ENCODE measurements at regions not wholly inside any gene's neighbourhood (a gene's known extent, or its start where the extent isn't known, plus 50 kb on each side); places are given as distances from the start of the nearest gene placed in this dataset.

GRCh38 chrX:134732152-134732551, 64.9 kb downstream of the PABIR2 start:
- Mint-ChIP-seq H3K36me3 (no peaks in the 10 kb centered on the region), H3K27ac (no peak overlapping the region), H3K4me1 (no peaks in the 10 kb centered on the region), H3K27me3 (no peaks in the 10 kb centered on the region), H3K4me3 (no peak overlapping the region), H3K9me3 (no peaks in the 10 kb centered on the region)
- DNase-seq: no peak

DNA sequence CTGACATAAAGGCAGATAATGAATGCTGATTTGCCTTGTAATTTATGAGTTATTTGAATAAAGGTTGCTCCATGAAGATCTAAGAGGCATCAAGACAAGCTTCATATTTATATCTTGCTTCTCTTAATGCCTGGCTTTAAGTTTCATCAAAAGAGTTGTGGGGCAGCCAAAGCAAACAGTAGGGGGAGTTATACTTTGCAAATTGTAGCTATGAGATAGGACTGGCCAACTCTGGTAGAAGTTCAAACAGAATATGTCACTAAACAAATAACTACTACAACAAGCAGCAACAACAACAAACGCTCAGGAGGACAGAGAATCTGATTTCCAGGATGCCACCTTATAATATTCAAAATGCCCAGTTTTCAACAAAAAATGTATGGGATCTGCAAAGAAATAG, 69.1 kb upstream of the PLAC1 start:
- Mint-ChIP-seq H3K27ac (no peak overlapping the region), H3K27me3 (no peaks in the 10 kb centered on the region), H3K4me1 (no peaks in the 10 kb centered on the region), H3K36me3 (no peaks in the 10 kb centered on the region), H3K4me3 (no peak overlapping the region), H3K9me3 (no peaks in the 10 kb centered on the region)
- DNase-seq: no peak

GRCh38 chrX:134725103-134725690, 66.9 kb upstream of the PLAC1 start:
- Mint-ChIP-seq H3K4me1 (no peaks in the 10 kb centered on the region), H3K36me3 (no peaks in the 10 kb centered on the region)

GRCh38 chrX:134721766-134722532, 63.7 kb upstream of the PLAC1 start:
- Mint-ChIP-seq H3K4me3 (no peak overlapping the region), H3K4me1 (peaks cover 15% of the 10 kb centered on the region), H3K9me3 (peaks cover 3% of the 10 kb centered on the region), H3K27me3 (no peaks in the 10 kb centered on the region), H3K36me3 (no peaks in the 10 kb centered on the region), H3K27ac (no peak overlapping the region)
- no peak for DNase-seq

More at GRCh38 chrX:134725103-134725690, 66.9 kb upstream of the PLAC1 start:
- no peak overlapping the region for H3K27ac Mint-ChIP-seq
- H3K27me3 Mint-ChIP-seq: no peaks in the 10 kb centered on the region
- H3K9me3 Mint-ChIP-seq: peaks cover 1% of the 10 kb centered on the region
- DNase-seq: no peak
- H3K4me3 Mint-ChIP-seq: no peak overlapping the region

- Mint-ChIP-seq H3K9me3 (peaks cover 3% of the 10 kb centered on the region), H3K27me3 (no peaks in the 10 kb centered on the region), H3K27ac (peak overlapping the region; percentile 62), H3K4me1 (peaks cover 15% of the 10 kb centered on the region), H3K4me3 (no peak overlapping the region), H3K36me3 (no peaks in the 10 kb centered on the region)
- peak; percentile 37 for DNase-seq
Measured at GRCh38 chrX:134718966-134719317, 60.7 kb upstream of the PLAC1 start.

GRCh38 chrX:134718105-134718965, 60.1 kb upstream of the PLAC1 start:
- Mint-ChIP-seq H3K4me3 (no peak overlapping the region), H3K27me3 (no peaks in the 10 kb centered on the region), H3K4me1 (peaks cover 15% of the 10 kb centered on the region), H3K9me3 (peaks cover 3% of the 10 kb centered on the region), H3K27ac (peak overlapping the region; percentile 62), H3K36me3 (no peaks in the 10 kb centered on the region)
- DNase-seq: no peak

- peak overlapping the region; percentile 62 for H3K27ac Mint-ChIP-seq
- no peaks in the 10 kb centered on the region for H3K36me3 Mint-ChIP-seq
- peaks cover 15% of the 10 kb centered on the region for H3K4me1 Mint-ChIP-seq
- H3K9me3 Mint-ChIP-seq: peaks cover 3% of the 10 kb centered on the region
- H3K4me3 Mint-ChIP-seq: no peak overlapping the region
- DNase-seq: no peak
- no peaks in the 10 kb centered on the region for H3K27me3 Mint-ChIP-seq
Measured at GRCh38 chrX:134717698-134718097, 59.4 kb upstream of the PLAC1 start.

- no peaks in the 10 kb centered on the region for H3K36me3 Mint-ChIP-seq
- H3K27me3 Mint-ChIP-seq: no peaks in the 10 kb centered on the region
- no peak overlapping the region for H3K27ac Mint-ChIP-seq
- no peak for DNase-seq
- H3K9me3 Mint-ChIP-seq: peaks cover 3% of the 10 kb centered on the region
- H3K4me1 Mint-ChIP-seq: peaks cover 15% of the 10 kb centered on the region
- no peak overlapping the region for H3K4me3 Mint-ChIP-seq
Measured at GRCh38 chrX:134716620-134717012, 58.3 kb upstream of the PLAC1 start.

GRCh38 chrX:134715930-134716619, 57.8 kb upstream of the PLAC1 start:
- no peak overlapping the region for H3K4me3 Mint-ChIP-seq
- no peak for DNase-seq
- no peaks in the 10 kb centered on the region for H3K27me3 Mint-ChIP-seq
- H3K9me3 Mint-ChIP-seq: peaks cover 2% of the 10 kb centered on the region
- H3K27ac Mint-ChIP-seq: no peak overlapping the region
- peaks cover 15% of the 10 kb centered on the region for H3K4me1 Mint-ChIP-seq
- H3K36me3 Mint-ChIP-seq: no peaks in the 10 kb centered on the region

GRCh38 chrX:134714633-134715110, 56.4 kb upstream of the PLAC1 start:
- Mint-ChIP-seq H3K4me1 (peaks cover 15% of the 10 kb centered on the region), H3K27me3 (no peaks in the 10 kb centered on the region), H3K36me3 (no peaks in the 10 kb centered on the region)

GRCh38 chrX:134713618-134714107, 55.4 kb upstream of the PLAC1 start:
- H3K27ac Mint-ChIP-seq: no peak overlapping the region
- H3K4me1 Mint-ChIP-seq: peaks cover 9% of the 10 kb centered on the region
- no peak for DNase-seq
- H3K4me3 Mint-ChIP-seq: no peak overlapping the region
- H3K9me3 Mint-ChIP-seq: no peaks in the 10 kb centered on the region
- no peaks in the 10 kb centered on the region for H3K27me3 Mint-ChIP-seq
- no peaks in the 10 kb centered on the region for H3K36me3 Mint-ChIP-seq

More at GRCh38 chrX:134714633-134715110, 56.4 kb upstream of the PLAC1 start:
- H3K27ac Mint-ChIP-seq: no peak overlapping the region
- H3K9me3 Mint-ChIP-seq: peaks cover under 1% of the 10 kb centered on the region
- no peak overlapping the region for H3K4me3 Mint-ChIP-seq
- DNase-seq: no peak

GRCh38 chrX:134712272-134712671, 54.0 kb upstream of the PLAC1 start:
- Mint-ChIP-seq H3K27me3 (no peaks in the 10 kb centered on the region), H3K36me3 (no peaks in the 10 kb centered on the region), H3K9me3 (no peaks in the 10 kb centered on the region), H3K27ac (no peak overlapping the region), H3K4me3 (no peak overlapping the region), H3K4me1 (no peaks in the 10 kb centered on the region)
- no peak for DNase-seq

GRCh38 chrX:134711135-134711921, 53.1 kb upstream of the PLAC1 start:
- Mint-ChIP-seq H3K4me1 (no peaks in the 10 kb centered on the region), H3K27ac (no peak overlapping the region), H3K27me3 (no peaks in the 10 kb centered on the region), H3K36me3 (no peaks in the 10 kb centered on the region), H3K9me3 (no peaks in the 10 kb centered on the region), H3K4me3 (no peak overlapping the region)
- no peak for DNase-seq

Measured in activated naive CD8-positive, alpha-beta T cell treated with anti-CD3 and anti-CD28 coated beads for 36 hours (primary cell).